Inflammatory macrophage (primary cell): ENCODE measurements at regions not wholly inside any gene's neighbourhood (a gene's known extent, or its start where the extent isn't known, plus 50 kb on each side); places are given as distances from the start of the nearest gene placed in this dataset.

Experiments used
- DNase-seq, 2 donors: peaks; one replicate each; pipeline ENCODE4 v3.0.0-alpha.2; 2020 to 2022

DNA sequence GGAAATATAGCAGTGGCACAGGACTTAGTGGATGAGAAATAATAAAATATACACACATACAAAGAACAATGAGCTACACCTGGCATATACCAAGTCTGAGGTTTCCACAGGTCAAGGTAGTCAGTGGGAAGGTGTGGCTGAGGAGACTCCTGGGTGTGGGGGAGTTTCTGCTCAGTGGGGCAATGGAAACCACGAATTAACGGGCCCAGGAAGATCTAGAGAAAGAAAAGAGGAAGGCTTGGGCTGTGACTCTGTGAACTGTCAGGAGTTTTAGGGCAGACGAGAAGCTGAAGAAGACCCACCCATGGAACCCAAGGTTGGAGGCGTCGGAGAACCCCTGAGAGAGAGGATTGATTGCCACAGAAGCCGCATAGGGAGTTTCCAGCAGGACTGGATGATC is 196.5 kb downstream of the HERPUD2 start:
- DNase-seq = peak in 1 of 2 donors; percentile 2

DNA sequence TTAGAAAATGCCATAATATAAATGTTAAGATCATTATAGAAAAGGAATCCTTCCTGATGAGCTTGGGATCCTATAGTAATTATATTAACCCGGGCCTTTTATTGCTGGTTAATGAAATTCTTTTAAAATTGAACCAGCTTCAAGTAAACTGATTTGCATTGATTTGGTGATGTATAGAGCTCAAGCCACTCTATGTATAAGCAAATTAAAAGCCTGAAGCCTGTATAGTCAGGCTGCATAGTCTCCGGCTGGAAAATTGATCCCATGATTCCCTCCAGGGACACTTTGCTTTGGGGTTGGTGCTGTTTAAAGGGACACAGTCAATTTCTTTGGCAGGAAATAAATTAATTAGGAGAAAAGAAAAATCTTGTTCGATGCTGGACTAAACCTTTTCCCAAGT is 199.1 kb downstream of the HERPUD2 start:
- no peak for DNase-seq

GRCh38 chr7:35495377-35495776 is 199.6 kb downstream of the HERPUD2 start:
- DNase-seq = no peak

DNA sequence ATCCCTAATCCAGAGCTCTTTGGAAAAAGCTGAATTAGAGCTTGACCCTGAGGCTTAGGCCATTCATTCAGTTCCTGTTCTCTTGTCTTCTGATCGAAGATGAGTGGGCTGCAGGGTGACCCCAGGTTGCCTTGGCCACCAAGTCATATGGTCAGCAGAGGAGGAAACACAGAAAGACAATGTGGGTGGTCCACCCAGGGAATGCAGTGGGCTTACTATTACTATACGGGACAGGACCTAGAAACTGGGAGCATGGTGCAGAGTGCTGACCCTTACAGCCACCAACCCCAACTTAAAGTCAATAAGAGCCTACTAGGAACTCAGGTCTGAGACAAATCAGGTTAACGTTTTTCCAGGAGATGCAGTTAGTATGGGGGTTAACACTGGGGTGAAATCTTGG is 200.5 kb downstream of the HERPUD2 start:
- DNase-seq = no peak

GRCh38 chr7:35492451-35493175 is 202.3 kb downstream of the HERPUD2 start:
- DNase-seq = no peak

GRCh38 chr7:35491233-35491632 is 203.7 kb downstream of the HERPUD2 start:
- no peak for DNase-seq

DNA sequence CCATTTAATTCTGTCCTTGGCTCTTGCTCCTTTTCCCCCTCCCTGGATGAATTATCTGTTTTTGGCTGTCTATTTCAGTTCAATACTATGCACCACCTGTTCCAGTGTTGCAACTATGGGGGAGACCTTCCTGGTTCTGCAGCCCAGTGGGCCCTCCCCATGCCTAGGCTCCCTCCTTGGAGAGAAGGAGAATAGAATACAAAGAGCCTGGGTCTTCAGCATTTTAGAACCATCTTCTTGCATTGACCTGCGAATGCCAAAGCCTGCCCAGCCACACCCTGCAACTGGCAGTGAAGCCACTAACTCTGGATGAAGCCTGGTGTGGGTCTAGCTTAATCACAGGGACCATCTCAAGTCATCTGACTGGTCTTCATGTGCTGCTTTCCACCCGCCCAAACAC is 207.1 kb downstream of the HERPUD2 start:
- DNase-seq = no peak

GRCh38 chr7:35487402-35487801 is 207.5 kb downstream of the HERPUD2 start:
- DNase-seq = no peak

DNA sequence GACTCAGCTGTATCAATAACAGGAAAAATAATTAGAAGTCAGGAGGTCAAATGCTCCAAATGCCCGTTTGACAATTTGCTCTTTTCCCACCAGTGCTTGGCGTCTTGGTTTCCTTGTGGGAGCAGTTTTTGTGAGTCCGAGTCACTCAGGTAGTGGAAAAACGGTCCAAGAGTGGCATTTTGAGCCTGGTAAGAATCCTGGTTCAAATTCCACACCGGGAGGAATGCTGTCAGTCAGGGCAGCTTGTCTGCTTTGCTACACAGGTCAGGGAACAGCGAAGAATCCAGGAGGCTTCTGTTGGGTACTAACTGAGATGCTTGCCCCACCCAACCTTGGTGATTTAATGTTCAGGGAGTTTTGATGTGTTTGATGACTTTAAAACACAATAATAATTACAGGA is 209.5 kb downstream of the HERPUD2 start:
- no peak for DNase-seq

GRCh38 chr7:35483568-35483967 is 211.4 kb downstream of the HERPUD2 start:
- no peak for DNase-seq

DNA sequence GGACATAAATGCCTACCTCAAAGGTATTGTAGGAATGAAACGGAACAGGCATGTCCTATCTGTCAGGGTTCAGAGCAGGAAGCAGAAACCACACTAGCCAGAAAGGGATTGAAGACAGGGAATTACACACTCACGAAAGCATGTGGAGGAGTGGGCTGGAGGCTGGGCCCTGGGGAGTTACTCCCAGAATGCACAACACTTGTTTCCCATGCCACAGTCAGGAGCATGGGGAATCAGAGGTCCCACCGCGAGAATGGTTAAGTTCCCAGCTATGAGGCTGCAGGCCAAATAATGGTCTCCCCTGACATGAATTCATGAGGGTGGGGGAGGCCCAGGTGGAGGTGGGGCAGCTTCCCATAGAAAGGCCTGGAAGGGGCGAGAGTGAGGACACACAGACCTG is 212.7 kb downstream of the HERPUD2 start:
- no peak for DNase-seq

DNA sequence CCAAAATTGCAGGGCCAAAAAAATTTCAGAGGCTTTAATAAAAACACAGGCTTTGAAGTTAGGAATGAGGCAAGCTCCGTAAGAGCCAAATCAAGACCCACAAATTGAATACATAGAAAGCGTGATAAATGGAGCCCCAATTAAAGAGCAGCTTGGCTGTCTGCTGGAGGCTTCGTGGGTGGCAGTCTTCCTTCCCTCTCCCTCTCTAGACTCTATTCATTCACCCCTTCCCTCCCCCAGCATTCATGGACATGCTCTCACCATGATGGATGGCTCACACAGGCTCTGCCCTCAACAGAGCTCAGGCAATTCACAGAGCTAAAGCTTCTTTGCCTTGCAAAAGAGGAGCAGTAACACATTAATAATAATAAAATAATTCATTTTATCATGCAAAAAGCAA is 214.1 kb downstream of the HERPUD2 start:
- no peak for DNase-seq

GRCh38 chr7:35477609-35478008 is 217.3 kb downstream of the HERPUD2 start:
- no peak for DNase-seq

DNA sequence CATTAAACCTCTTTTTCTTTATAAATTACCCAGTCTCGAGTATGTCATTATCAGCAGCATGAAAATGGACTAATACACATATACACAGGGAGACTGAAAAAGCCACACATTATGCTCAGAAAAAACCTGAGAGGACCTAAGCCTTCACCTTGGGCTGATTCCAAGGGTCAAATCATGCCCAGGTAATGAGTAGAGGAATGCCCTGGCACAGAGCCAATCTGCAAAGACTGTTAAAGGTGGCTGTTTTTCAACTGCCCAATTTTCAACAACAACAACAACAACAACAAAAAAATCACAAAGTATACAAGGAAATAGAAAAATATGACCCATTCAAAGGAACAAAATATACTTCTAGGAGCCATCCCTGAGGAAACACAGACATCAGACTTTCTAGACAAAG is 220.2 kb upstream of the TBX20 start:
- DNase-seq = no peak

GRCh38 chr7:35468606-35469005 is 214.7 kb upstream of the TBX20 start:
- no peak for DNase-seq

GRCh38 chr7:35467456-35467978 is 213.6 kb upstream of the TBX20 start:
- DNase-seq = no peak

DNA sequence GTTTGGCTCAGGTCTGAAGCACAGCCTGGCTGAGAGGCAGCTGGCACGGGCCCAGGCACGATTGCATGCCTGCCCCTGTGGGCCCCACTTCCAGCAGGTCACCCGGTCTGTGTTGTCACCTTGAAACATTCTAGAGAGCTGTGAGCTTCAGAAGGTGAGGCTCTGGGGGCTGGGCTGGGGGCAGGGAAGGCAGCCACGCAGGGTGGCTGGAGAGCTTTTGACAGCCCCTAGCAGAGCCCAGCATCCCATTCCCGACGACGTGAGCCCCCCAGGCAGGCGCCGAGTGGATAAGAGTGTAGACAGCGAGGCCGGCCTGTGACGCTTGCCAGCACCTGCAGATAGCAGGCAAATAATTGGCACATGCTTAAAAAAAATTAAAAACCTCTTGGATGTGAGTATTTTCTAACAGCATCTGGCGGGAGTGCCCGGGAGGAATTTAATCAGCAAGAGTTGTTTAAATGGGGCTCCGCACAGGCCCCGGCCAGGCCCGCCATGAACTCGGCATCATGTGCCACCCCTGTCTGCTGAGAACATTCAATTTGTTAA is 212.0 kb upstream of the TBX20 start:
- DNase-seq = no peak

- no peak for DNase-seq
Measured at GRCh38 chr7:35463751-35464150, 209.9 kb upstream of the TBX20 start.

- DNase-seq = no peak
Measured at GRCh38 chr7:35463176-35463700, 209.3 kb upstream of the TBX20 start.

DNA sequence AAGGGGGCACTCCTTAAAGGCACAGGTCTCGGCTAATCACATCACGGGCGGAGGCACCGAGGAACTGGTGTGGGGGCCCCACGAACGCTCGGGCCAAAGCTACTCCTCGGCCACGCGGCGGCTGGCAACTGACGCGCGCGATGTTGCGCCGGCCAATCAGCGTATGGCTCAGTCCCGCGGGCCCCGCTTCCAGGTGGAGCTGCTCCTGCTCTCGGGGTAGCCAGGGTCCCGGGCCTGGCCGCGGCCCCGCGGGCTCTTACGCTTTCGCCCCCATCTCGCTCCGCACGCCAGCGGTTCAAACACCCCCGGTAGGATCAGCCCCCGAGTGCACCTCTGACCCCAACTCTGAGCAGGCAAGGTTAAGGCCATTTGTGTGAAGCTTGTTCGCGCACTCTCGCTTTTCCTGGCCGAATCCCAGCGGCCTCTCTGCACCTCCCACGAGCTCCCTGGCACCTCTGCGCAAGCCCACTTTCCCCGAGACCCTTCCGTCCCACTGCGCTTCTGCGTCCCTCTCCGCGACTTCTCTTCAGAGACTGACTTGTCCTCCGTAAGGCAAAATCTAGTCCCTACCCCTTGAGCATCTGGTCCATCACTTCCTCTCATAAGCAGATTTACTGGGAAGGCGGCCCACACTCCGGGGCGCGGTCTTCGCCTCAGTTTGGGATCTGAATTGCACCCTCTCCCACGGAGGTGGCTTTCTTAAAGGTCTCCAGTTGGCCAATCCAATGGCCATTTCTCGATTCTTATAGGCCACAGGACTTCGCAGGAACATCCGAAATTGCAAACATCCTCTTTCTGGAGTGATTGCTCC is 200.9 kb upstream of the TBX20 start:
- no peak for DNase-seq

DNA sequence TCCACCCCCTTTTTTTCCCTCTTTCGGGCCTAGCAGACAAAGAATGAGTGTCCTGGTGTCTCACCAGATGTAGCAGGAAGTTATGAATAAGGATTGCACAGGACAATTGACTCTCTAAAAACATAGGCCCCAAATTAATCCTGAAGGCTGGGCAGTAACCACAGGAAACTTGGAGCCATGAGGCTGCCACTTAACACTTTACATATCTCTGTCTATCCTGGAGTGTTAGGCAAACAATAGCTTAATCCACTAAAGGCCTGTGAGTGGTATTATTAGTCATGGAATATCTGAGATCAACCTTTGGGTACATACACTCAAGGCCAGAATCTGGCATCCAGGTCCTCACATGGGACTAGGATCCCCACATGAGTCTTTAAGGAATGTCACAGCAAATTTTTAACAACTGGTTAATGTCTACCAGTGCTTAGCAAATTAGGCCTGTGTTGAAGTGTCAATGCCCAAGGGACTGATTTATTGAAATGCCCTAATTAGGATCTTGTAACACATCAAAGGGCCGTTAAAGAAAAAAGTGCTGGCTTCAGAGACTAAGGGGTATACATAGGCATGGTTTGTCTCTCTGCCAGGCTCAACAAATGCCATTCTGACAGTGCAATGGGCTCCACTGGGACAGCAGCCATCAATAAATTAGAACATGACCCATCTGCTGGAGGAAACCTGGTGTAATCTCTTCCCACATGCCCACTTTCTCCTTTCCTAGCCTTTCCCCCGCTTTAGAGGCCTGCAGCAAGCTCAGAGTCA is 196.7 kb upstream of the TBX20 start:
- no peak for DNase-seq

DNA sequence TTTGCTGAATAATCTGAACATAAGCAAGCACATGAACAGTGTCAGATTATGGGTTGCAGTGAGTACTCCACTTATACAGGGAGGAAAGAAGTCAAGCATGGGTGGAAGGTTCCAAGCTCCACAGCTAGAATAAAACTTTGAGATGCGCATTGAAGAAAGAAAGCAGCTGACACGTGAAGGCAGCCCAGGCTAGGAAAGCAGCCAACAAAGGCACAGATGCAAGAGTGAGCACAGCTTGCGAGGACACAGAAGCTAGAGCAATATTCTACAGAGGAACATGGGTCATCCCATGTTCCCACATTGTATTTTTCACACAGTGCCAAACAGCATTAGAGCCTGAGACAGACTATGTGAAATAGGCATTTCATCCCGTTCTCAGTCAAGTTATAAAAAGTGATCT is 194.6 kb upstream of the TBX20 start:
- DNase-seq = no peak

DNA sequence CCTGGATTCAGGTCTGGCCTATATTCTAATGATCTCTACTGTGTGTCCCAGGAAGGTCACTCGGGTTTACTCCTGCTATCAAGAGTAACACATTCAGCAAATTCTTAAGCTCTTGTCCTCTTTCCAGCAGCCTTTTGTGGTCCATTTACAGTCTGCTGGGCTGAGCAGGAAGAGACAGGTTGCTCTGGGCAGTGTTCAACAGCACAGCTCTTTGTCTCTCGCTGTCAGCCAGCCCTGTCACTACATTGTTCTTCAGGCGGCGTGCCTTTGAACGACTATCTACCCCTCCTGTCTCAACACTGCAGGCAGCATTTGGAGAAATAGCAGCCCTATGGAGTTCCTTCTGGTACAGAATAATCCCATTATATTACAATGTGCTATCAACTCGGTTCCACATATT is 192.2 kb upstream of the TBX20 start:
- DNase-seq = no peak
